Kidney epithelial cell (primary cell): ENCODE measurements at regions not wholly inside any gene's neighbourhood (a gene's known extent, or its start where the extent isn't known, plus 50 kb on each side); places are given as distances from the start of the nearest gene placed in this dataset.

Source experiments
- DNase-seq: peaks from one replicate; pipeline ENCODE4 v3.0.0-alpha.2; 2010; ENCODE audit warnings: low read depth
- H3K27me3 ChIP-seq: 2 replicates; pipeline ENCODE4 v1.6.0; 2011; ENCODE audit warnings: low read length; ENCODE audit not compliant: control insufficient read depth, insufficient read depth
- H3K36me3 ChIP-seq: 2 replicates; pipeline ENCODE4 v1.5.1; 2011; ENCODE audit warnings: low read length; ENCODE audit not compliant: control insufficient read depth, insufficient read depth
- H3K4me3 ChIP-seq: 2 replicates; pipeline ENCODE4 v1.5.1; 2011; ENCODE audit warnings: low read depth, mild to moderate bottlenecking, control low read depth, low read length
- TF ChIP-seq, protein P1 (sequence below): IDR thresholded peaks from 2 replicates; pipeline ENCODE4 v1.5.1; 2011; ENCODE audit warnings: mild to moderate bottlenecking, moderate library complexity, low read length, control low read depth, inconsistent platforms; ENCODE audit not compliant: insufficient read depth, poor library complexity, severe bottlenecking

DNA sequence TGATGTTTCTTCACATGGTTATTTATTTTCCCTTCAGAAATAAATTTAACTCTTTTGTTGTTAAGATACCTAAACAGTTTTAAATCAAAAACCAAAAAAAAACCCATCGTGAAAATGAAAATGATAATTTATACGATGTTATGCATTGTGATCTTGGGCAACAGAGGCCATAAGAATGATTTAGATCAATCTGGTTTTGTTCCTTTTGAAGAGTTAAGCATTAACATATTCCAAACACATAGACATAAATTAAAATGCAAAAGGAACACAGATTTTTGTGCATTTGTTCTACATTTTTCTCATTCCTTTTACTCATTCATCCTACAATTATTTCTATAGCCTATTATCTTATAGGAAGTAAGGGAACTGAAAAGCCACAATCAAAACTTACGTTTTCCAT lies 226.1 kb upstream of the SEMA3D start:
- H3K4me3 ChIP-seq, result no peak overlapping the region
- H3K27me3 ChIP-seq, result no peaks in the 10 kb centered on the region
- DNase-seq, result no peak
- TF ChIP-seq, protein P1, sequence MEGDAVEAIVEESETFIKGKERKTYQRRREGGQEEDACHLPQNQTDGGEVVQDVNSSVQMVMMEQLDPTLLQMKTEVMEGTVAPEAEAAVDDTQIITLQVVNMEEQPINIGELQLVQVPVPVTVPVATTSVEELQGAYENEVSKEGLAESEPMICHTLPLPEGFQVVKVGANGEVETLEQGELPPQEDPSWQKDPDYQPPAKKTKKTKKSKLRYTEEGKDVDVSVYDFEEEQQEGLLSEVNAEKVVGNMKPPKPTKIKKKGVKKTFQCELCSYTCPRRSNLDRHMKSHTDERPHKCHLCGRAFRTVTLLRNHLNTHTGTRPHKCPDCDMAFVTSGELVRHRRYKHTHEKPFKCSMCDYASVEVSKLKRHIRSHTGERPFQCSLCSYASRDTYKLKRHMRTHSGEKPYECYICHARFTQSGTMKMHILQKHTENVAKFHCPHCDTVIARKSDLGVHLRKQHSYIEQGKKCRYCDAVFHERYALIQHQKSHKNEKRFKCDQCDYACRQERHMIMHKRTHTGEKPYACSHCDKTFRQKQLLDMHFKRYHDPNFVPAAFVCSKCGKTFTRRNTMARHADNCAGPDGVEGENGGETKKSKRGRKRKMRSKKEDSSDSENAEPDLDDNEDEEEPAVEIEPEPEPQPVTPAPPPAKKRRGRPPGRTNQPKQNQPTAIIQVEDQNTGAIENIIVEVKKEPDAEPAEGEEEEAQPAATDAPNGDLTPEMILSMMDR, result no peak
- H3K36me3 ChIP-seq, result no peaks in the 10 kb centered on the region

GRCh38 chr7:85407391-85407790 lies 220.5 kb upstream of the SEMA3D start:
- Histone ChIP-seq H3K27me3 (no peaks in the 10 kb centered on the region), H3K4me3 (no peak overlapping the region), H3K36me3 (no peaks in the 10 kb centered on the region)
- no peak for DNase-seq
- TF ChIP-seq, protein P1, result no peak

DNA sequence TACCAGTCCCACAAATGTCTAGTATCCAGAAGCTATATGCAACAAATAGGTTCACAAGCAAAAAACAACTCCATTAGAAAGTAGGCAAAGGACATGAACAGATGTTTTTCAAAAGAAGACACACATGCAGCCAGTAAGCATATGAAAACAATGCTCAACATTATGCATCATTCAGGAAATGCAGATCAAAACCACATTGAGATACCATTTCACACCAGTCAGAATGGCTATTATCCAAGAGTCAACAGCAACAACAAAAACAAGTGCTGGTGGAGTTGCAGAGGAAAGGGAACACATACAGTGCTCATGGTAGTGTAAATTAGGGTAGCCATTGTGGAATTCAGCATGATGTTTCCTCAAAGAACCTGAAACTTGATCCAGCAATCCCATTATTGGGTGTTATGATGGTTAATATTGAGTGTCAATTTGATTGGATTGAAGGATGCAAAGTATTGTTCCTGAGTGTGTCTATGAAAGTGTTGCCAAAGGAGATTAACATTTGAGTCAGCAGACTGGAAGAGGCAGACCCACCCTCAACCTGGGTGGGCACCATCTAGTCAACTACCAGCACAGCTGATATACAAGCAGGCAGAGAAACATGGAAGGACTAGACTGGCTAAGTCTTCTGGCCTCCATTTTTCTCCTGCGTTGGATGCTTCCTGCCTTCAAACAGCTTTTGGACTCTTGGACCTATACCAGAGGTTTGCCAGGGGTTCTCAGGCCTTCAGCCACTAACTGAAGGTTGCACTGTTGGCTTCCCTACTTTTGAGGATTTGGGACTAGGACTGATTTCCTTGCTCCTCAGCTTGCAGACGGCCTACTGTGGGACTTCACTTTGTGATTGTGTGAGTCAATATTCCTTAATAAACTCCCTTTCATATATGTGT lies 218.4 kb upstream of the SEMA3D start:
- H3K27me3 ChIP-seq, result no peaks in the 10 kb centered on the region
- TF ChIP-seq, protein P1, result no peak
- H3K36me3 ChIP-seq, result no peaks in the 10 kb centered on the region
- DNase-seq, result no peak
- no peak overlapping the region for H3K4me3 ChIP-seq

DNA sequence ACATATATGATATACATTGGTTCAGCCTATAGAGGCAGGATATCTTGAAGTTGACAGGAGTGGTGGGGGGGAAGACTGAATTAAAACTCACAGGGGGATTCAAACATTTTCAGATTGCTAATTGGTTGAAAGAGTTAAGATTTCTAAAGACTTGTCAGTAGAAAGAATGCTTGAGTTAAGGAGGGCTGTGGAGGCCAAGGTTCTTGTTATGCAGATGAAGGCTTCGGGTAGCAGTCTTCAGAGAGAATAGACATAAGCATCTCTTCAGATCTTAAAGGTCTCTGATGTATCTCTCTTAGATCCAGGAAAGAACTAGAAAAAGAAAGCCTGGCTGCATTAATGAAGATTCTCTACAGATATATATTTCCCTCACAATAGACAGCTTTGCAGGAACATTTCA lies 209.8 kb upstream of the SEMA3D start:
- H3K36me3 ChIP-seq, result no peaks in the 10 kb centered on the region
- no peak overlapping the region for H3K4me3 ChIP-seq
- no peaks in the 10 kb centered on the region for H3K27me3 ChIP-seq
- TF ChIP-seq, protein P1, result no peak
- no peak for DNase-seq

- Histone ChIP-seq H3K36me3 (no peaks in the 10 kb centered on the region), H3K27me3 (no peaks in the 10 kb centered on the region), H3K4me3 (no peak overlapping the region)
- TF ChIP-seq, protein P1, result no peak
- no peak for DNase-seq
These were observed 205.9 kb upstream of the SEMA3D start for GRCh38 chr7:85392789-85393188.

DNA sequence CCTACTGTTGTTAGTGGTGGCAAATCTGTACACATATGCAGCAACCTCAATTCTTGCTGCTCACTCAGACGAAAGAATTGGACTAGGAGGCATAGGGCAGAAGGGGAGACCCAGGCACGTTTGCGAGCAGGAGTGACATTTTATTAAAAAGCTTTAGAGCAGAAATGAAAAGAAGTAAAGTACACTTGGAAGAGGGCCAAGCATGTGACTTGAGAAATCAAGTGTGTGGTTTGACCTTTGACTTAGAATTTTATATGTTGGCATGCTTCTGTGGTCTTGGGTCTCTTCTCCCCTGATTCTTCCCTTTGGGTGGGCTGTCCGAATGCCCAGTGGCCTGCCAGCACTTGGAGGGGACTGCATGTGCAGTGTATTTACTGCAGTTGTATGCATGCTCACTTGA lies 205.5 kb upstream of the SEMA3D start:
- H3K4me3 ChIP-seq, result no peak overlapping the region
- TF ChIP-seq, protein P1, result no peak
- no peaks in the 10 kb centered on the region for H3K27me3 ChIP-seq
- DNase-seq, result no peak
- no peaks in the 10 kb centered on the region for H3K36me3 ChIP-seq
